ENCODE measurements at regions not wholly inside any gene's neighbourhood (a gene's known extent, or its start where the extent isn't known, plus 50 kb on each side); places are given as distances from the start of the nearest gene placed in this dataset.

GRCh38 chr6:9492790-9493189 is 922.1 kb downstream of the TFAP2A start:
- no peak for DNase-seq (ENCODE audit: low read depth in 1 of 2, low spot score in 1 of 2)
- in situ Hi-C loops (cut with HindIII; ENCODE audit: low pct_unique_long_range_greater_than_20kb, low sequenced_read_pairs) = no loop called here

DNA sequence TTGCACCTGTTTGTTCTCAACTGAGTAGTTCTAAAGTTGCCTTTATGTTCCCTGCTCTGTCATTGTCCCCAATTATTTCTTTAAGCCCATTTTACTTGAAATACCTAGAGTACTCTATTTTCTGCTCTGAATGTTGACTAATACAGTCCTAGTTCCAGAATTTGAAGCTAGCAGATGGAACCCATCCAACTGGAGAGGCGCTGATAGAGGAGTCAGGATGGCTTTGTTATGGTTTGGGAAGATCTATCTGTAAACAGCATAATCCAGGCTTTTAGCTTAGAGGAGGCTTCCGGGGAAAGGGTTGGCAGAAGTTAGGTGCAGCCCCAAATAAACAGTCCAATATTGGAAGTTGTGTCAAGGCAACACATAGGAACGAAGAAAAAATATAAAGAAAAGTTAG is 927.7 kb downstream of the TFAP2A start:
- TF ChIP-seq JUND (IDR thresholded peaks at IDR 0.05; ENCODE audit: low read depth) = no peak
- in situ Hi-C loops (cut with HindIII; ENCODE audit: low pct_unique_long_range_greater_than_20kb, low sequenced_read_pairs) = no loop called here
- DNase-seq (ENCODE audit: low read depth in 1 of 2, low spot score in 1 of 2) = no peak

More at GRCh38 chr6:9492790-9493189, 922.1 kb downstream of the TFAP2A start:
- TF ChIP-seq JUND (IDR thresholded peaks at IDR 0.05; ENCODE audit: low read depth) = no peak

GRCh38 chr6:9485992-9486391 is 928.9 kb downstream of the TFAP2A start:
- no peak for TF ChIP-seq JUND (IDR thresholded peaks at IDR 0.05; ENCODE audit: low read depth)
- no peak for DNase-seq (ENCODE audit: low read depth in 1 of 2, low spot score in 1 of 2)
- in situ Hi-C loops (cut with HindIII; ENCODE audit: low pct_unique_long_range_greater_than_20kb, low sequenced_read_pairs) = no loop called here

- no peak for TF ChIP-seq JUND (IDR thresholded peaks at IDR 0.05; ENCODE audit: low read depth)
- in situ Hi-C loops (cut with HindIII; ENCODE audit: low pct_unique_long_range_greater_than_20kb, low sequenced_read_pairs) = no loop called here
- no peak for DNase-seq (ENCODE audit: low read depth in 1 of 2, low spot score in 1 of 2)
These were observed 930.2 kb downstream of the TFAP2A start for GRCh38 chr6:9484686-9485085.

DNA sequence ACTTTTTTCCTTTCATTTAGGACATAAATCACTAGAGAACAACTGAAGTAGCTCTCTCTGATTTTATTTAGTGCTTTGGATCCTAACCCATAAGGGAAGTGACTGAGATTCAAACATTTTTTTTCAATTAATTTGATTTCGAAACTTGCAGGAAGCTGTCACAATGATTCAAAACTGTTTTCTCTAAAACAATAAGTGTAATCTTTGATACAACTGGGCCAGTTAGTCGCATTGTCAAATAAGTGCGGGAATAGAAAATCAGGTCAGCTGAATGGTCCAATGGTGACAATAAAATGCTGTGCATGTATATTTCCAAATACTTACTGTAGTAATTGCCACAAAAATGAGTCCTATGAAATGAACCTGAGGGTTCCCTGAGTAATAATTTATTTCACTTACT is 930.8 kb downstream of the TFAP2A start:
- no peak for DNase-seq (ENCODE audit: low read depth in 1 of 2, low spot score in 1 of 2)
- no peak for TF ChIP-seq JUND (IDR thresholded peaks at IDR 0.05; ENCODE audit: low read depth)
- in situ Hi-C loops (cut with HindIII; ENCODE audit: low pct_unique_long_range_greater_than_20kb, low sequenced_read_pairs) = no loop called here

DNA sequence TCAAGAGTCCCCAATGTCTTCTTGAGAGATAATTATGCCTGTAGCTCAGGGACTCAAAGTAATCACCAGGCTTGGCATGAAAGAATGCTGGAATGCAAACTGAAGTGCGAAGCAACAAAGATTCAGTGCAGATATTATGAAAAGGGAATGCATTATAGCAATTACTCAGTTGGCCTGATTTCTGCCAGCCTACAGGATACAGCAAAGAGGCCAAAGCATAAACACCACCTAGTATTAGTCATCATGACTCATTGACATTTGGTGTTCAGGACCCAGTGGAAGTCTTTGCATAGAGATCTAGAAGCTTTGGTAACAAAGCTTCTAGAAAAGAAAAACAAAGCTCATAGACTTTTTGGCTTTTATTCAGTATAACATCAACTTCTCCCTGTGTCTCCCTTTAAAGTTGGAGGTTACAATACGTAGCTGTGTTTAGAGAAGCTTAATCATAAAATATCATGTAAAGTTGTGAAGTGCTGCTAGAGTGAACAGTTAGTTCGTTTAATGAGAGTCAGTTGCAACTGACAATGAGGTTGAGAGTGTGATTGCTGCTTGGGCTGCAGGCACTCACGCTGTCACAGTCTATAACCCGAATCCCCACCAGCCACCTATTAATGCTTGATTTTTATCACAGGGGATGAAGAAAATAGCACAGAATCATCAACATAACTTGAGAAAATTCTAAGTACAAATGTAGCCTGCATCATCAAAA is 932.7 kb downstream of the TFAP2A start:
- peak in 1 of 2 experiments; percentile 28 for DNase-seq (ENCODE audit: low read depth in 1 of 2, low spot score in 1 of 2)
- in situ Hi-C loops (cut with HindIII; ENCODE audit: low pct_unique_long_range_greater_than_20kb, low sequenced_read_pairs) = no loop called here
- no peak for TF ChIP-seq JUND (IDR thresholded peaks at IDR 0.05; ENCODE audit: low read depth)

DNA sequence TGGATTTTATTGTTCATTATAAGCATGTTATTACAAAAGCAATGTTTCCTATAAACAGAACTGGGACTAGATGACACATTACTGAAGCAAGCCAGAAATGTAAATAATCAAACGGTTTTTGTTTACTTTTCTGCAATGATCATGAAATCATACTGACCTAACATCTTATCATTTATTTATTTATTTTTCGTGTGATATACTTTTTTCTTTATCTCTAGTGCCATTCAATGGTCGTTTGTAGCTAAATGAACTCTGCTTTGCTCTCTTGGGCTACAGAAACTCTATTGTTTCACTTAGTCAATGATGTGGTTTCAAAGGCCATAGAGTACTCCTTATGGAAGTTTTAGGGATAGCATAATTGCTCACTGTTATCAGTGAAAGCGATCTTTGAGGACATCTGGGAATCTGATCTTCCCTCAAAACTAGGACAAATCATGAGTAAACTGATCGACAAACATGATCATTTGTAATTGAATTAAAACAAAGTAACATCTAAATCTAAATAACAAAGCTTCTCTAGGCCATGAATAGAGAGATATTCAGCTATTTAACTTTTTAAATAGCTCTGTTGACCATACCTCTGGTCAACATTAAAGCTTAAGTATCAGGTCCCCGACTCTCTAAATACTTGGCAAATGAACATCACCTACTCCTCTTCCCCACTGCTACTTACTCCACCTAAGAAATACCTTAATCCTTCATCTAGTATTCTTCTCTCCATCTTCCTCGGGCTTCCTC is 933.4 kb downstream of the TFAP2A start:
- no peak for DNase-seq (ENCODE audit: low read depth in 1 of 2, low spot score in 1 of 2)
- in situ Hi-C loops (cut with HindIII; ENCODE audit: low pct_unique_long_range_greater_than_20kb, low sequenced_read_pairs) = no loop called here
- TF ChIP-seq JUND (IDR thresholded peaks at IDR 0.05; ENCODE audit: low read depth) = no peak

DNA sequence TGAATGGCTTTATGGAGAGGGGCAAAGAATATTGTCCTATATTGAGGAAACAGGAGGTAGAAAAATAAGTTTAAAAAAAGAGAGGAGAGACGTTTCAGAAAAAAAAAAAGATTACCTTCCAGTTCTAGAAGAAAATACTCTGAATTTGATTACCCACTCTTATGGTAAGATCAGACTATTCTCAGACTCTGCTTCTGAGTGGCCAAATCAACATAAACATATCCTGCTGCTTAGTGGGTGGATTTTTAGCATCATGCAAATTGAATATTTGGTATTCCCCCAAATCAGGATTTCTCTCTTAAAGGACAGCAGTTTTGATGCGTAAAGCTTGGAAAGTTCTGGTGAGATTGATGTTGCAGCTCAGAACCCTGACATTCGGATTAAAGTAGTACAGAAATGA is 946.6 kb downstream of the TFAP2A start:
- no peak for TF ChIP-seq JUND (IDR thresholded peaks at IDR 0.05; ENCODE audit: low read depth)
- in situ Hi-C loops (cut with HindIII; ENCODE audit: low pct_unique_long_range_greater_than_20kb, low sequenced_read_pairs) = no loop called here
- no peak for DNase-seq (ENCODE audit: low read depth in 1 of 2, low spot score in 1 of 2)

- no peak for TF ChIP-seq JUND (IDR thresholded peaks at IDR 0.05; ENCODE audit: low read depth)
- peak in 1 of 2 experiments; percentile 68 for DNase-seq (ENCODE audit: low read depth in 1 of 2, low spot score in 1 of 2)
- in situ Hi-C loops (cut with HindIII; ENCODE audit: low pct_unique_long_range_greater_than_20kb, low sequenced_read_pairs) = no loop called here
These were observed 947.1 kb downstream of the TFAP2A start for GRCh38 chr6:9467741-9468140.

GRCh38 chr6:9464583-9464982 is 950.3 kb downstream of the TFAP2A start:
- no peak for DNase-seq (ENCODE audit: low read depth in 1 of 2, low spot score in 1 of 2)
- in situ Hi-C loops (cut with HindIII; ENCODE audit: low pct_unique_long_range_greater_than_20kb, low sequenced_read_pairs) = no loop called here
- no peak for TF ChIP-seq JUND (IDR thresholded peaks at IDR 0.05; ENCODE audit: low read depth)

- TF ChIP-seq JUND (IDR thresholded peaks at IDR 0.05; ENCODE audit: low read depth) = no peak
- in situ Hi-C loops (cut with HindIII; ENCODE audit: low pct_unique_long_range_greater_than_20kb, low sequenced_read_pairs) = no loop called here
- peak in 1 of 2 experiments; percentile 39 for DNase-seq (ENCODE audit: low read depth in 1 of 2, low spot score in 1 of 2)
These were observed 951.6 kb downstream of the TFAP2A start for GRCh38 chr6:9463311-9463710.

GRCh38 chr6:9461188-9461587 is 953.7 kb downstream of the TFAP2A start:
- DNase-seq (ENCODE audit: low read depth in 1 of 2, low spot score in 1 of 2) = no peak
- in situ Hi-C loops (cut with HindIII; ENCODE audit: low pct_unique_long_range_greater_than_20kb, low sequenced_read_pairs) = no loop called here
- TF ChIP-seq JUND (IDR thresholded peaks at IDR 0.05; ENCODE audit: low read depth) = no peak

DNA sequence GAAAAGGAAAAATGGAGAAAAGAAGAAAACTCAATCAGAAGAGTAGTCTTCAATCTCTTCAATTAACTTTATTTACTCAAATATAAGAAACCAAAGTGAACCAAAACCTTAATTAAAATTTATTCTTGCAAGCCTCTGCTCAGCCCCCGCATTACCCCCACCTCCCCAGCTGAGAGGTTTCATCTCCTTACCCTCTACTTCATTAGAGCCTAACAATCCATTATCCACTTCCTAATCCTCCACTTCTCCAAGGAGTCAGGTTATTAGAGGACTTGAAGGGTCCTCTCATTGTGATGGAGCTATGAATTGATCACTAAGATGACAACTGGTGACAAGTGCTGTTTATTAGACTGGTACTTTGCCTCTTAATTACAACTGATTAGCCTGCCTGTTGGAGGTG is 956.5 kb downstream of the TFAP2A start:
- no peak for DNase-seq (ENCODE audit: low read depth in 1 of 2, low spot score in 1 of 2)
- in situ Hi-C loops (cut with HindIII; ENCODE audit: low pct_unique_long_range_greater_than_20kb, low sequenced_read_pairs) = no loop called here
- TF ChIP-seq JUND (IDR thresholded peaks at IDR 0.05; ENCODE audit: low read depth) = no peak

Measured in T47D (cell line).